ENCODE measurements at regions not wholly inside any gene's neighbourhood (a gene's known extent, or its start where the extent isn't known, plus 50 kb on each side); places are given as distances from the start of the nearest gene placed in this dataset.

- DNase-seq (ENCODE audit: low spot score) = no peak
- TF ChIP-seq CTCF (conservative IDR thresholded peaks at IDR 0.05; ENCODE audit: low read depth) = no peak
- 0 out of 2 replicates have a peak overlapping the region, but pooled peaks have one; percentile 38 for H3K27ac ChIP-seq
- ChIA-PET CTCF (no interaction called here), POLR2A (ENCODE audit: low non-redundant PET) (no interaction called here)
Observed at GRCh38 chr5:39761199-39761950, 336.6 kb upstream of the DAB2 start.

GRCh38 chr5:39760385-39761198 lies 335.8 kb upstream of the DAB2 start:
- CTCF ChIA-PET = no interaction called here
- no peak overlapping the region for H3K27ac ChIP-seq
- POLR2A ChIA-PET (ENCODE audit: low non-redundant PET) = interaction anchor here (0.7 kb wide), 1 partner anchor 117 kb away, joined by 6 read pairs; no protein-coding TSS in a partner anchor
- peak; percentile 18 for DNase-seq (ENCODE audit: low spot score)
- TF ChIP-seq CTCF (conservative IDR thresholded peaks at IDR 0.05; ENCODE audit: low read depth) = no peak

GRCh38 chr5:39759701-39760100 lies 334.9 kb upstream of the DAB2 start:
- POLR2A ChIA-PET (ENCODE audit: low non-redundant PET) = no interaction called here
- CTCF ChIA-PET = no interaction called here
- no peak for TF ChIP-seq CTCF (conservative IDR thresholded peaks at IDR 0.05; ENCODE audit: low read depth)
- DNase-seq (ENCODE audit: low spot score) = no peak
- H3K27ac ChIP-seq = no peak overlapping the region

- no peak for DNase-seq (ENCODE audit: low spot score)
- POLR2A ChIA-PET (ENCODE audit: low non-redundant PET) = no interaction called here
- TF ChIP-seq CTCF (conservative IDR thresholded peaks at IDR 0.05; ENCODE audit: low read depth) = no peak
- CTCF ChIA-PET = no interaction called here
- H3K27ac ChIP-seq = peak overlapping the region; percentile 33; the same call in 1 of the 2 replicates
Observed at GRCh38 chr5:39758426-39758825, 333.6 kb upstream of the DAB2 start.

GRCh38 chr5:39757131-39757530 lies 332.4 kb upstream of the DAB2 start:
- H3K27ac ChIP-seq = no peak overlapping the region
- CTCF ChIA-PET = no interaction called here
- no peak for TF ChIP-seq CTCF (conservative IDR thresholded peaks at IDR 0.05; ENCODE audit: low read depth)
- DNase-seq (ENCODE audit: low spot score) = no peak
- POLR2A ChIA-PET (ENCODE audit: low non-redundant PET) = no interaction called here

- DNase-seq (ENCODE audit: low spot score) = peak; percentile 53
- no peak for TF ChIP-seq CTCF (conservative IDR thresholded peaks at IDR 0.05; ENCODE audit: low read depth)
- POLR2A ChIA-PET (ENCODE audit: low non-redundant PET) = no interaction called here
- H3K27ac ChIP-seq = no peak overlapping the region
- CTCF ChIA-PET = no interaction called here
Observed at GRCh38 chr5:39755986-39756385, 331.2 kb upstream of the DAB2 start.
